RWPE1 (cell line): ENCODE measurements at regions not wholly inside any gene's neighbourhood (a gene's known extent, or its start where the extent isn't known, plus 50 kb on each side); places are given as distances from the start of the nearest gene placed in this dataset.

Experiments
- CTCF ChIA-PET: fragments of 350-600 bp; sonication (Branson Sonifier 250); formaldehyde crosslinking; extraction: SDS; loops from one replicate; lab custom pipeline; 2021; lab: Yijun Ruan, JAX
- POLR2A ChIA-PET: fragments of 400-600 bp; formaldehyde crosslinking; extraction: SDS; loops from one replicate; lab custom pipeline; 2020; ENCODE audit warnings: antibody characterized with exemption; ENCODE audit not compliant: low non-redundant PET; lab: Yijun Ruan, JAX
- DNase-seq: peaks from one replicate; pipeline ENCODE4 v3.0.0; 2012; ENCODE audit warnings: low spot score
- H3K27ac ChIP-seq: fragments of 450-650 bp; 2 replicates; pipeline ENCODE4 v1.5.1; 2017
- CTCF ChIP-seq: fragments of 450-650 bp; conservative IDR thresholded peaks from 2 replicates; pipeline ENCODE4 v1.5.1; 2017; ENCODE audit warnings: low read depth, mild to moderate bottlenecking

- peak overlapping the region; percentile 68 for H3K27ac ChIP-seq
- ChIA-PET CTCF (no interaction called here), POLR2A (no interaction called here)
These were observed 113.1 kb downstream of the NCOR2 start for GRCh38 chr12:124454352-124454725.

GRCh38 chr12:124453419-124454351 is 113.7 kb downstream of the NCOR2 start:
- ChIA-PET POLR2A (no interaction called here), CTCF (interaction anchor here (0.5 to 0.6 kb wide), 2 partner anchors 23 to 115 kb away, joined by 3 to 4 read pairs; no protein-coding TSS in a partner anchor)
- peak overlapping the region; percentile 68 for H3K27ac ChIP-seq
- peak; percentile 45 for DNase-seq
- no peak for TF ChIP-seq CTCF

More at GRCh38 chr12:124454352-124454725, 113.1 kb downstream of the NCOR2 start:
- no peak for TF ChIP-seq CTCF
- DNase-seq: no peak

GRCh38 chr12:124452576-124453331 is 114.7 kb downstream of the NCOR2 start:
- POLR2A ChIA-PET: no interaction called here
- CTCF ChIA-PET: interaction anchor here (0.6 kb wide), 1 partner anchor 116 kb away, joined by 4 read pairs; no protein-coding TSS in a partner anchor
- no peak for DNase-seq
- peak overlapping the region; percentile 68 for H3K27ac ChIP-seq
- TF ChIP-seq CTCF: no peak

GRCh38 chr12:124451637-124452243 is 115.7 kb downstream of the NCOR2 start:
- POLR2A ChIA-PET: no interaction called here
- TF ChIP-seq CTCF: no peak
- CTCF ChIA-PET: interaction anchor here (0.6 kb wide), 1 partner anchor 247 kb away, joined by 4 read pairs; no protein-coding TSS in a partner anchor
- no peak for DNase-seq
- peak overlapping the region; percentile 2; the same call in 1 of the 2 replicates for H3K27ac ChIP-seq

GRCh38 chr12:124451016-124451415 is 116.4 kb downstream of the NCOR2 start:
- H3K27ac ChIP-seq: peak overlapping the region; percentile 2; the same call in 1 of the 2 replicates
- ChIA-PET CTCF (interaction anchor here (0.6 kb wide), 1 partner anchor 246 kb away, joined by 4 read pairs; no protein-coding TSS in a partner anchor), POLR2A (no interaction called here)
- TF ChIP-seq CTCF: no peak
- no peak for DNase-seq

- no peak for DNase-seq
- POLR2A ChIA-PET: no interaction called here
- H3K27ac ChIP-seq: peak overlapping the region; percentile 27; the same call in 1 of the 2 replicates
- CTCF ChIA-PET: interaction anchor here (0.8 kb wide), 1 partner anchor 23 kb away, joined by 3 read pairs; no protein-coding TSS in a partner anchor
- TF ChIP-seq CTCF: no peak
These were observed 117.0 kb downstream of the NCOR2 start for GRCh38 chr12:124450376-124450750.
